ENCODE measurements at regions not wholly inside any gene's neighbourhood (a gene's known extent, or its start where the extent isn't known, plus 50 kb on each side); places are given as distances from the start of the nearest gene placed in this dataset.
"Not testable (repeated sequence)": the region's sequence is repeated elsewhere in the genome, so short reads cannot be mapped to it uniquely, and the experiment has no call there.

DNA sequence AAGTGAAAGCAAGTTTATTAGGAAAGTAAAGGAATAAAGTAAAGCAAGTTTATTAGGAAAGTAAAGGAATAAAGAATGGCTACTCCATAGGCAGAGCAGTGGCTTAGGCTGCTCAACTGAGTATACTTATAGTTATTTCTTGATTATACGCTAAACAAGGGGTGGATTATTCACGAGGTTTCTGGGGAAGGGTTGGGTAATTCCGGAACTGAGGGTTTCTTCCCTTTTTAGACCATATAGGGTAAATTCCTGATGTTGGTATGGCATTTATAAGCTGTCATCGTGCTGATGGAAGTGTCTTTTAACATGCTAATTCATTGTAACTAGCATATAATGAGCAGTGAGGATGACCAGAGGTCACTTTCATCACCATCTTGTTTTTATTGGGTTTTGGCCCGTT, 194.3 kb downstream of the DLEU7 start:
- Histone ChIP-seq H3K4me3 (no peak overlapping the region), H3K4me1 (peaks cover 0 to 3% (median 0%) of the 10 kb centered on the region in 6 donors), H3K27ac (no peak overlapping the region), H3K27me3 (replicated peaks in 1 of 7) (no peaks in the 10 kb centered on the region), H3K36me3 (no peaks in the 10 kb centered on the region), H3K9me3 (no peaks in the 10 kb centered on the region)
- no peak for DNase-seq
- TF ChIP-seq, protein P1, sequence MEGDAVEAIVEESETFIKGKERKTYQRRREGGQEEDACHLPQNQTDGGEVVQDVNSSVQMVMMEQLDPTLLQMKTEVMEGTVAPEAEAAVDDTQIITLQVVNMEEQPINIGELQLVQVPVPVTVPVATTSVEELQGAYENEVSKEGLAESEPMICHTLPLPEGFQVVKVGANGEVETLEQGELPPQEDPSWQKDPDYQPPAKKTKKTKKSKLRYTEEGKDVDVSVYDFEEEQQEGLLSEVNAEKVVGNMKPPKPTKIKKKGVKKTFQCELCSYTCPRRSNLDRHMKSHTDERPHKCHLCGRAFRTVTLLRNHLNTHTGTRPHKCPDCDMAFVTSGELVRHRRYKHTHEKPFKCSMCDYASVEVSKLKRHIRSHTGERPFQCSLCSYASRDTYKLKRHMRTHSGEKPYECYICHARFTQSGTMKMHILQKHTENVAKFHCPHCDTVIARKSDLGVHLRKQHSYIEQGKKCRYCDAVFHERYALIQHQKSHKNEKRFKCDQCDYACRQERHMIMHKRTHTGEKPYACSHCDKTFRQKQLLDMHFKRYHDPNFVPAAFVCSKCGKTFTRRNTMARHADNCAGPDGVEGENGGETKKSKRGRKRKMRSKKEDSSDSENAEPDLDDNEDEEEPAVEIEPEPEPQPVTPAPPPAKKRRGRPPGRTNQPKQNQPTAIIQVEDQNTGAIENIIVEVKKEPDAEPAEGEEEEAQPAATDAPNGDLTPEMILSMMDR (IDR thresholded peaks at IDR 0.05 in 8 of 11, conservative IDR thresholded peaks at IDR 0.05 in 3 of 11), result no peak
- TF ChIP-seq POLR2A (IDR thresholded peaks at IDR 0.05) (no peak), POLR2AphosphoS5 (IDR thresholded peaks at IDR 0.05) (no peak)
- WGBS, 5 donors, result 78 to 90% (median 82%) methylated on average over 5 of the region's 5 CpGs
- intact Hi-C loops (cut with DNase I; ENCODE audit: low total_unique reads), result no loop called here

DNA sequence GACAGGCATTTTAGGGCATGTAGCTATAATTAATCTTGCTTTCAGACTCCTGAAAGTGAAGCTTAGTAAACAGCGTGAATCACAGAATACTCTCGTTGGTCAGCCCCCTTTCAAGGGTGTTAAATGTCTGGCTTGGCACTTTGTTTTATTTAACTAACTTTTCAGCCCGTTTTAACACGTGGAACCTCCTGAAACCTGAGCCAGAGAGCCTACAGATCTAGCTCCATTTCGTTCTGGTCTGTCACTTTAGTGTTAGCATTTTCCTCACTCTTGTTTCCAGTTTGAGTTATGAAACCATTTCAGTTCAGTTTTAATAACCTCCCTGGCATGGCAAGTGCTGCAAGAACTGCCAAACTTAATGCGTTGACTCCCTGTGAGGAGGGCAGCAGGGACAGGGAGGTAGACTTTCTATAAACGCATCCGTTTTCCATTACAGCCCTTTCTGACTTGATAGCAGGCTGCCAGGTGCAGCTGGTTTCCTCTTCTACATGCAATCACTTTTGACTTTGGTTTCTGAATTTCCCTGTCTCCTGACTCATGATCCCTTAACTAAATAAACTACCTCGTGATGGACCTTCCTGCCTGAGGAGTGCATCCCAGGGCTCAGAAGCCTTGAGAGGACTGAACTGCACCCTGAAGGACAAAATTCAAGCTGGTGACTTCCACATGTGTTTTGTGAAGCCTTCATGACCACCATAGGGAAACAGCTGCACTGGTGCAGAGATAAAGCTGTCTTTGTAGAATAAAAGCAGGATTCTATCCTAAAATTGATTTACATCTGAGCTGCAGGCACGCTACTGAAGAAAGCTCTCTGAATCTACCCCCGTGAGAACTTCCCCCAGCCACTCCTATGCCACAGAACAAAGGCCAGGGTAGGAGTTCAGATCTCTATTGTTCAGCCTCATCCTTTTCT, 192.6 kb downstream of the DLEU7 start:
- intact Hi-C loops (cut with DNase I; ENCODE audit: low total_unique reads), result no loop called here

DNA sequence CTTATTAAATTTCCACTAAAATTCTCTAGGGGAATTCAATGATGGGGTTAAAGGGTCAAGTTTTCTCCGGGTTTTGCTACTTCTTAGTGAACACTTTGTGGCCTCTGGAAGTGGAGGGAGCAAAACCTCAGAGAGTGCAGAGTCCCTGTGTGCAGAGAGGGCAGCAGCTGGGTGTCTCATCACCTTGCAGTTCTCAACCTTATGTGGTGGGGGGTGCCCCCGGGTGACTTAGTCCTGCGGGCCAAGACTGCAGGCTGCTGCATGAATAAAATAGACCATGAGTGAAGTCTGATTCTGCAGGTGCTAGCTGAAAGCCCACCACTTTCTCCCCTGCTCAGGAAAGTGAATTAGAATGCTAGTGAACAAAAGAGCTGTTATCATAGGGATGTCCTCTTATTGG, 191.6 kb downstream of the DLEU7 start:
- Histone ChIP-seq H3K36me3 (no peaks in the 10 kb centered on the region), H3K27me3 (replicated peaks in 1 of 7) (no peaks in the 10 kb centered on the region), H3K9me3 (no peaks in the 10 kb centered on the region), H3K4me1 (peaks cover 0 to 3% (median 0%) of the 10 kb centered on the region in 6 donors), H3K4me3 (no peak overlapping the region), H3K27ac (no peak overlapping the region)
- no peak for DNase-seq
- intact Hi-C loops (cut with DNase I; ENCODE audit: low total_unique reads), result no loop called here
- no peak for TF ChIP-seq POLR2A (IDR thresholded peaks at IDR 0.05)
- TF ChIP-seq POLR2AphosphoS5 (IDR thresholded peaks at IDR 0.05), result no peak
- TF ChIP-seq, protein P1 (IDR thresholded peaks at IDR 0.05 in 8 of 11, conservative IDR thresholded peaks at IDR 0.05 in 3 of 11), result no peak
- WGBS, 5 donors, result 60 to 80% (median 70%) methylated on average over 3 of the region's 3 CpGs

More for the DNA sequence above, 192.6 kb downstream of the DLEU7 start:
- no peaks in the 10 kb centered on the region for H3K9me3 ChIP-seq
- no peak for DNase-seq
- H3K27ac ChIP-seq, result no peak overlapping the region
- H3K36me3 ChIP-seq, result no peaks in the 10 kb centered on the region
- no peak overlapping the region for H3K4me3 ChIP-seq
- H3K4me1 ChIP-seq, result peaks cover 0 to 3% (median 0%) of the 10 kb centered on the region in 6 donors
- TF ChIP-seq POLR2AphosphoS5 (IDR thresholded peaks at IDR 0.05) (no peak), POLR2A (IDR thresholded peaks at IDR 0.05) (no peak)
- TF ChIP-seq, protein P1 (IDR thresholded peaks at IDR 0.05 in 8 of 11, conservative IDR thresholded peaks at IDR 0.05 in 3 of 11), result no peak
- H3K27me3 ChIP-seq (replicated peaks in 1 of 7), result no peaks in the 10 kb centered on the region
- 51 to 60% (median 54%) methylated on average over 11 of the region's 11 CpGs for WGBS, 5 donors

DNA sequence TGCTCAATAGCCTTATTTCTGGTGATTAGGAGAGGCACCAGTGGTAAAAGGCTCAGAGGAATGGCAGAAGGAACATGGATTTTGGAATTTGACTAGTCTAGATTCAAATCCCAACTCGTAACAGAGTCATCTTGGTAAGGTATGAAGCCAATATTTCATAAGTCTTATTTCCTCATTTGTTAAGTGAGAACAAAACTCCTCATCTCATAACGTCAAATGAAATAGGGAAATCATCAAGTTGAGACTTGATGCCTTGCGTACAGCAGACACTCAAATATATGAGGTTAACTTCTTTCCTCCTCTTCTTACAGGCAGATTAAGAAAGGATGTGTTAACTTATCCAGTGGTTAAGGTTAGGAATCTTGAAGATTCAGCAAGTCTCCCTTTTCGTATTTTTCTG, 189.2 kb downstream of the DLEU7 start:
- Histone ChIP-seq H3K4me1 (peaks cover 0 to 3% (median 0%) of the 10 kb centered on the region in 6 donors), H3K27ac (no peak overlapping the region), H3K9me3 (no peaks in the 10 kb centered on the region), H3K4me3 (no peak overlapping the region), H3K27me3 (replicated peaks in 1 of 7) (no peaks in the 10 kb centered on the region), H3K36me3 (no peaks in the 10 kb centered on the region)
- 58 to 80% (median 76%) methylated on average over 4 of the region's 4 CpGs for WGBS, 5 donors
- TF ChIP-seq, protein P1 (IDR thresholded peaks at IDR 0.05 in 8 of 11, conservative IDR thresholded peaks at IDR 0.05 in 3 of 11), result no peak
- TF ChIP-seq POLR2A (IDR thresholded peaks at IDR 0.05) (no peak), POLR2AphosphoS5 (IDR thresholded peaks at IDR 0.05) (no peak)
- intact Hi-C loops (cut with DNase I; ENCODE audit: low total_unique reads), result no loop called here
- DNase-seq, result no peak

DNA sequence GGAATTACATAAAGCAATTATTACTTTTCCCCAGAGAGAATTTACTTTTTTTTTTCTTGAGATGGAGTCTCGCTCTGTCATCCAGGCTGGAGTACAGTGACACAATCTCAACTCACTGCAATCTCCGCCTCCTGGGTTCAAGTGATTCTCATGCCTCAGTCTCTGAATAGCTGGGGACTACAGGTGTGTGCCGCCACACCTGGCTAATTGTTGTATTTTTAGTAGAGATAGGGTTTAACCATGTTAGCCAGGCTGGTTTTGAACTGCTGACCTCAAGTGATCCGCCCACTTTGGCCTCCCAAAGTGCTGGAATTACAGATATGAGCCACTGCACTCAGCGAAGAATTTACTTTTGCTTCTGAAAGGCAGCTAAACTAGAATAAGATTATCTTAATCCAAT, 181.6 kb downstream of the DLEU7 start:
- H3K4me1 ChIP-seq; DNase-seq; H3K27me3 ChIP-seq (replicated peaks in 1 of 7); H3K27ac ChIP-seq; H3K36me3 ChIP-seq; intact Hi-C loops (cut with DNase I; ENCODE audit: low total_unique reads); H3K4me3 ChIP-seq: not testable (repeated sequence)
- peaks cover 0 to 19% (median 10%) of the 10 kb centered on the region in 8 donors for H3K9me3 ChIP-seq
- 94 to 97% (median 96%) methylated on average over 5 of the region's 5 CpGs for WGBS, 5 donors
